ENCODE measurements at regions not wholly inside any gene's neighbourhood (a gene's known extent, or its start where the extent isn't known, plus 50 kb on each side); places are given as distances from the start of the nearest gene placed in this dataset.

- Histone ChIP-seq H3K4me3 (ENCODE audit: low read length) (no peak overlapping the region), H3K4me1 (ENCODE audit: control insufficient read depth, insufficient read depth, low read length) (peaks cover 37% of the 10 kb centered on the region), H3K4me2 (ENCODE audit: low read length) (no peak overlapping the region), H3K9ac (ENCODE audit: low read depth, low read length) (no peak overlapping the region), H3K9me3 (replicated peaks; ENCODE audit: low read length) (no peaks in the 10 kb centered on the region), H3K27me3 (ENCODE audit: control insufficient read depth, insufficient read depth, low read length) (no peaks in the 10 kb centered on the region), H3K36me3 (ENCODE audit: insufficient read depth, low read length) (no peaks in the 10 kb centered on the region)
These were observed 348.7 kb upstream of the KLF3 start for GRCh38 chr4:38315286-38315685.

DNA sequence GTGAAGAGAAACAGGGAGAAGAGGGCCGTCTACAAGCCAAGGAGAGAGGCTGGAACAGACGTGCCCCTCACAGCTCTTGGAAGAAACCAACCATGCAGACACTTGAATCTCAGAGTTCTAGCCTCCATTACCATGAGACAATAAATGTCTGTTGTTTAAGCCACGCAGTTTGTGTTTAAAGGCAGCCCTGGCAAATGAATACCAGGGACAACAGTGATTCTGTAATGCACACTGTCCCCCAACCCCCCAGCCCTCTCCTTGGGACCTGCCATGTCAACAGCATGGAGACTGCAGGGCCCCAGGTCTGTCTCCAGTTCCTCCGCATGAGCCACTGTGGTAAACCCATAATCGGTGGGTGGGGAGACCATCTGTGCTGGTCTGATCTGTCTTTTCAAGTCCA is 348.0 kb upstream of the KLF3 start:
- Histone ChIP-seq H3K4me1 (ENCODE audit: control insufficient read depth, insufficient read depth, low read length) (peaks cover 33% of the 10 kb centered on the region), H3K9me3 (replicated peaks; ENCODE audit: low read length) (no peaks in the 10 kb centered on the region), H3K27me3 (ENCODE audit: control insufficient read depth, insufficient read depth, low read length) (no peaks in the 10 kb centered on the region), H3K9ac (ENCODE audit: low read depth, low read length) (no peak overlapping the region), H3K4me3 (ENCODE audit: low read length) (no peak overlapping the region), H3K36me3 (ENCODE audit: insufficient read depth, low read length) (no peaks in the 10 kb centered on the region), H3K4me2 (ENCODE audit: low read length) (no peak overlapping the region)

- Histone ChIP-seq H3K9me3 (replicated peaks; ENCODE audit: low read length) (no peaks in the 10 kb centered on the region), H3K27me3 (ENCODE audit: control insufficient read depth, insufficient read depth, low read length) (no peaks in the 10 kb centered on the region), H3K4me2 (ENCODE audit: low read length) (no peak overlapping the region), H3K4me1 (ENCODE audit: control insufficient read depth, insufficient read depth, low read length) (peaks cover 33% of the 10 kb centered on the region), H3K4me3 (ENCODE audit: low read length) (no peak overlapping the region), H3K36me3 (ENCODE audit: insufficient read depth, low read length) (no peaks in the 10 kb centered on the region), H3K9ac (ENCODE audit: low read depth, low read length) (no peak overlapping the region)
These were observed 346.8 kb upstream of the KLF3 start for GRCh38 chr4:38317041-38317674.

GRCh38 chr4:38318737-38319455 is 345.1 kb upstream of the KLF3 start:
- Histone ChIP-seq H3K4me3 (ENCODE audit: low read length) (peak overlapping the region; percentile 52), H3K9ac (ENCODE audit: low read depth, low read length) (peak overlapping the region; percentile 66), H3K4me2 (ENCODE audit: low read length) (peak overlapping the region; percentile 78), H3K27me3 (ENCODE audit: control insufficient read depth, insufficient read depth, low read length) (no peaks in the 10 kb centered on the region), H3K36me3 (ENCODE audit: insufficient read depth, low read length) (no peaks in the 10 kb centered on the region), H3K4me1 (ENCODE audit: control insufficient read depth, insufficient read depth, low read length) (peaks cover 43% of the 10 kb centered on the region), H3K9me3 (replicated peaks; ENCODE audit: low read length) (no peaks in the 10 kb centered on the region)

GRCh38 chr4:38319456-38320342 is 344.3 kb upstream of the KLF3 start:
- no peaks in the 10 kb centered on the region for H3K36me3 ChIP-seq (ENCODE audit: insufficient read depth, low read length)
- peak overlapping the region; percentile 78 for H3K4me2 ChIP-seq (ENCODE audit: low read length)
- no peaks in the 10 kb centered on the region for H3K9me3 ChIP-seq (replicated peaks; ENCODE audit: low read length)
- peak overlapping the region; percentile 66 for H3K9ac ChIP-seq (ENCODE audit: low read depth, low read length)
- H3K4me3 ChIP-seq (ENCODE audit: low read length): peak overlapping the region; percentile 52
- H3K27me3 ChIP-seq (ENCODE audit: control insufficient read depth, insufficient read depth, low read length): no peaks in the 10 kb centered on the region
- peaks cover 35% of the 10 kb centered on the region for H3K4me1 ChIP-seq (ENCODE audit: control insufficient read depth, insufficient read depth, low read length)

DNA sequence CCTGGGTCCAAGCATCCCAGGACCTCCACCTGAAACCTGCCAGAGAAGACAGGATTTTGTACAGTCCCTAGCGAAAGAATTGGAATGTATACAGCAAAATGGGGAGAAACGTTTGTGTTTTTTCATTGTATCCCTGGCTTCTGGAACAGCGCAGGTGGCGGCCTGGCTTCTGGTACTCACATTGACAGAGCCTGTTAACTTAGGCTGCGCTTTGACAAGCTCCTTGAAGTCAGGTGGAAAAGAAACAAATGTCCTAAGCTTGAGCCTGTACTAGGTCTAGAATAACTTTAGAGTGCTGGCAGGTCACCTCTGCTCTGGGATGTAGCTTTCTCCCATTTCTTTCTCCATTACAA is 343.7 kb upstream of the KLF3 start:
- H3K9me3 ChIP-seq (replicated peaks; ENCODE audit: low read length): no peaks in the 10 kb centered on the region
- H3K4me1 ChIP-seq (ENCODE audit: control insufficient read depth, insufficient read depth, low read length): peaks cover 34% of the 10 kb centered on the region
- H3K4me2 ChIP-seq (ENCODE audit: low read length): no peak overlapping the region
- H3K36me3 ChIP-seq (ENCODE audit: insufficient read depth, low read length): no peaks in the 10 kb centered on the region
- H3K9ac ChIP-seq (ENCODE audit: low read depth, low read length): peak overlapping the region; percentile 66
- no peak overlapping the region for H3K4me3 ChIP-seq (ENCODE audit: low read length)
- no peaks in the 10 kb centered on the region for H3K27me3 ChIP-seq (ENCODE audit: control insufficient read depth, insufficient read depth, low read length)

GRCh38 chr4:38320833-38321232 is 343.2 kb upstream of the KLF3 start:
- H3K36me3 ChIP-seq (ENCODE audit: insufficient read depth, low read length): no peaks in the 10 kb centered on the region
- no peak overlapping the region for H3K4me2 ChIP-seq (ENCODE audit: low read length)
- H3K27me3 ChIP-seq (ENCODE audit: control insufficient read depth, insufficient read depth, low read length): no peaks in the 10 kb centered on the region
- no peak overlapping the region for H3K4me3 ChIP-seq (ENCODE audit: low read length)
- H3K9ac ChIP-seq (ENCODE audit: low read depth, low read length): no peak overlapping the region
- H3K9me3 ChIP-seq (replicated peaks; ENCODE audit: low read length): no peaks in the 10 kb centered on the region
- H3K4me1 ChIP-seq (ENCODE audit: control insufficient read depth, insufficient read depth, low read length): peaks cover 34% of the 10 kb centered on the region

GRCh38 chr4:38322714-38323113 is 341.3 kb upstream of the KLF3 start:
- Histone ChIP-seq H3K36me3 (ENCODE audit: insufficient read depth, low read length) (no peaks in the 10 kb centered on the region), H3K27me3 (ENCODE audit: control insufficient read depth, insufficient read depth, low read length) (no peaks in the 10 kb centered on the region), H3K4me1 (ENCODE audit: control insufficient read depth, insufficient read depth, low read length) (peaks cover 34% of the 10 kb centered on the region), H3K4me3 (ENCODE audit: low read length) (no peak overlapping the region), H3K4me2 (ENCODE audit: low read length) (peak overlapping the region; percentile 42), H3K9ac (ENCODE audit: low read depth, low read length) (no peak overlapping the region), H3K9me3 (replicated peaks; ENCODE audit: low read length) (no peaks in the 10 kb centered on the region)

DNA sequence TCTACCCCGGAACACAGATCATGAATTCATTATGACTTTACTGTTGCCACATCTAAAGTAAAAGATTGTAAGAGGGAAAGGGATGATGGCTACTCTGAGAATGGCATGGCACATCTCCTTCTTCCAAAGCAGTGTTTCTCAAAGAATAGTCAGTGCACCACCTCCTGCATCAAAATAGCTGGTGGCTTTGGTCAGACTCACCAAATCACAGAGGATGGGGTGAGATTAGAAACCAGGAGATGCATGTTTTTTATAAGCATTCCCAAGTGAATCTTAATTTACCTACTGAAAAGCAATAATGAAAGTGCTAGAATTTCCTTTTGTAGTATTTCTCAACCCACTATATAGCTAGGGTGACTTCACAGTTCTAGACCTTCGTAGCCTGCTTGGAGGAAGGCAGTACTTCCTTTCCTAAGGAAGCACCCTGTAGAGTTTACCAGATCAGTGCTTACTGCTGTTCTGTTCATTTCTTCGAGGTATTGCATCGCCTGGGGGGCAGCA is 340.8 kb upstream of the KLF3 start:
- H3K9me3 ChIP-seq (replicated peaks; ENCODE audit: low read length): no peaks in the 10 kb centered on the region
- peaks cover 32% of the 10 kb centered on the region for H3K4me1 ChIP-seq (ENCODE audit: control insufficient read depth, insufficient read depth, low read length)
- H3K36me3 ChIP-seq (ENCODE audit: insufficient read depth, low read length): no peaks in the 10 kb centered on the region
- no peaks in the 10 kb centered on the region for H3K27me3 ChIP-seq (ENCODE audit: control insufficient read depth, insufficient read depth, low read length)
- H3K4me2 ChIP-seq (ENCODE audit: low read length): peak overlapping the region; percentile 42
- no peak overlapping the region for H3K4me3 ChIP-seq (ENCODE audit: low read length)
- no peak overlapping the region for H3K9ac ChIP-seq (ENCODE audit: low read depth, low read length)

DNA sequence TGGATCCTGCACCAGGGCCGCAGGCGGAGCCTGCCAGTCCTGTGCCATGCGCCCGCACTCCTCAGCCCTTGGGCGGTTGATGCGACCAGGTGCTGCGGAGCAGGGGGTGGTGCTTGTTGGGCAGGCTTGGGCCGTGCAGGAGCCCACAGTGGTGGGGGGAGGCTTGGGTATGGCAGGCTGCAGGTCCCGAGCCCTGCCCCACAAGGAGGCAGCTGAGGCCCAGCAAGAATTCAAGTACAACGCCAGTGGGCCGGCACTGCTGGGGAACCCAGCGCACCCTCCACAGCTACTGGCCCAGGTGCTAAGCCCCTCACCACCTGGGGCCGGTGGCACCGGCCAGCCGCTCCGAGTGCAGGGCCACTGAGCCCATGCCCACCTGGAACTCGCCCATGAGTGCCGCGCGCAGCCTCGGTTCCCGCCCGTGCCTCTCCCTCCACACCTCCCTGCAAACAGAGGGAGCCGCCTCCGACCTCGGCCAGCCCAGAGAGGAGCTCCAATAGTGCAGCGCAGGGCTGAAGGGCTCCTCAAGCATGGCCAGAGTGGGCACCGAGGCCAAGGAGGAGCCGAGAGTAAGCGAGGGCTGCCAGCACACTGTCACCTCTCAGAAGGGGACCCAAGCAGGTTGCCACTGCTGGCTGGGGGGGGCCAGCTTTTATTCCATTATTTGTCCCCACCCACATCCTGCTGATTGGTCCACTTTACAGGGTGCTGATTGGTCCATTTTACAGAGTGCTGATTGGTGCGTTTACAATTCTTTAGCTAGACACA is 339.0 kb upstream of the KLF3 start:
- Histone ChIP-seq H3K27me3 (ENCODE audit: control insufficient read depth, insufficient read depth, low read length) (no peaks in the 10 kb centered on the region), H3K36me3 (ENCODE audit: insufficient read depth, low read length) (no peaks in the 10 kb centered on the region), H3K4me1 (ENCODE audit: control insufficient read depth, insufficient read depth, low read length) (peaks cover 16% of the 10 kb centered on the region)

GRCh38 chr4:38325629-38325913 is 338.4 kb upstream of the KLF3 start:
- Histone ChIP-seq H3K9ac (ENCODE audit: low read depth, low read length) (no peak overlapping the region), H3K4me3 (ENCODE audit: low read length) (no peak overlapping the region), H3K4me2 (ENCODE audit: low read length) (no peak overlapping the region), H3K36me3 (ENCODE audit: insufficient read depth, low read length) (no peaks in the 10 kb centered on the region), H3K27me3 (ENCODE audit: control insufficient read depth, insufficient read depth, low read length) (peaks cover 4% of the 10 kb centered on the region), H3K4me1 (ENCODE audit: control insufficient read depth, insufficient read depth, low read length) (peaks cover 13% of the 10 kb centered on the region), H3K9me3 (replicated peaks; ENCODE audit: low read length) (no peaks in the 10 kb centered on the region)

More for the DNA sequence above, 339.0 kb upstream of the KLF3 start:
- Histone ChIP-seq H3K4me3 (ENCODE audit: low read length) (no peak overlapping the region), H3K9me3 (replicated peaks; ENCODE audit: low read length) (no peaks in the 10 kb centered on the region), H3K9ac (ENCODE audit: low read depth, low read length) (no peak overlapping the region), H3K4me2 (ENCODE audit: low read length) (no peak overlapping the region)
